Esophagus muscularis mucosa (tissue), 4 donors: ENCODE measurements at regions not wholly inside any gene's neighbourhood (a gene's known extent, or its start where the extent isn't known, plus 50 kb on each side); places are given as distances from the start of the nearest gene placed in this dataset.

Source experiments
- CTCF ChIP-seq, 3 experiments: fragments of 200-600 bp in 2 of 3; fragments of 450-650 bp in 1 of 3; sonication (generic) in 2 of 3; IDR thresholded peaks; one replicate each; pipeline ENCODE4 v1.5.1; 2017 to 2019; ENCODE audit warnings: antibody characterized with exemption in 3 of 3, mild to moderate bottlenecking in 2 of 3, moderate library complexity in 1 of 3
- EP300 ChIP-seq: sonication (generic); formaldehyde crosslinking; IDR thresholded peaks from one replicate; pipeline ENCODE4 v1.6.1; 2017; ENCODE audit warnings: antibody characterized with exemption
- POLR2A ChIP-seq: fragments of 450-650 bp; IDR thresholded peaks from one replicate; pipeline ENCODE4 v1.6.1; 2017; ENCODE audit warnings: antibody characterized with exemption, moderate library complexity, mild to moderate bottlenecking, low read depth
- POLR2AphosphoS5 ChIP-seq, 2 donors: sonication (generic); formaldehyde crosslinking; IDR thresholded peaks; one replicate each; pipeline ENCODE4 v1.6.1; 2017; ENCODE audit warnings: antibody characterized with exemption in 2 of 2

GRCh38 chr2:120558847-120559246 is 176.8 kb upstream of the GLI2 start:
- no peak for TF ChIP-seq POLR2A
- TF ChIP-seq CTCF (IDR thresholded peaks at IDR 0.05), result no peak
- no peak for TF ChIP-seq EP300
- TF ChIP-seq POLR2AphosphoS5 (IDR thresholded peaks at IDR 0.05), result no peak
